Type B pancreatic cell (in vitro differentiated cells): ENCODE measurements at regions not wholly inside any gene's neighbourhood (a gene's known extent, or its start where the extent isn't known, plus 50 kb on each side); places are given as distances from the start of the nearest gene placed in this dataset.
A peak's percentile ranks its signal among the peaks of the same experiment; 100 is the strongest.

Experiments used
- DNase-seq: peaks from one replicate; pipeline ENCODE4 v3.0.0; 2021; ENCODE audit warnings: mixed read lengths; ENCODE audit not compliant: unreplicated experiment; ENCODE audit errors: extremely low spot score
- H3K27ac Mint-ChIP-seq: 2 replicates; pipeline ENCODE4 v1.8.0; 2021; ENCODE audit warnings: mild to moderate bottlenecking, mixed read lengths
- H3K27me3 Mint-ChIP-seq: 2 replicates; pipeline ENCODE4 v1.8.0; 2021; ENCODE audit warnings: mixed read lengths
- H3K36me3 Mint-ChIP-seq: 2 replicates; pipeline ENCODE4 v1.8.0; 2021; ENCODE audit warnings: mixed read lengths
- H3K4me1 Mint-ChIP-seq: one replicate; pipeline ENCODE4 v1.8.0; 2021; ENCODE audit warnings: mixed read lengths; ENCODE audit not compliant: unreplicated experiment
- H3K4me3 Mint-ChIP-seq: 2 replicates; pipeline ENCODE4 v1.8.0; 2021; ENCODE audit warnings: mild to moderate bottlenecking, mixed read lengths
- H3K9me3 Mint-ChIP-seq: 2 replicates; pipeline ENCODE4 v1.8.0; 2021; ENCODE audit warnings: mixed read lengths
- TF ChIP-seq, protein P1 (sequence below): fragments of 200-600 bp; sonication (generic); conservative IDR thresholded peaks from 2 replicates; pipeline ENCODE4 v1.5.0; 2021; ENCODE audit warnings: antibody characterized with exemption, mild to moderate bottlenecking

DNA sequence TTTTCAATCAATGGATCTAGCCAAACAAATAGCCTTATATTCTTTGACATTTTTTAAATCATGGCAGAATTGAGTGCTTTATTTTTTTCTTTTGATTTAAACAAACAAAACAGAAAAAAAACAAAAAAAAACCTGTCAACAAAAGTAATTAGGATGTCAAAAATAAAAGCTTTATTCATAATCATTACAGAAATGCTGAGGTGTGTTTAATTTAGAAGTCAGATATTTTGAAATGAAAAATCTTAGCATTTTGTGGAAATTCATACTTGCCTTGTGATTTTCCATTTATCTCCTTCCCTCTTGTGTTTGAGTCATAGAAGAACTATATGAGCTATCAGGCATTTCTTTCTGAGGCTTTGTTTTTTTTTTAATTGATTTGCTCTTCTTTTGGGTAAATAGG lies 387.0 kb upstream of the STXBP6 start:
- H3K36me3 Mint-ChIP-seq, result no peaks in the 10 kb centered on the region
- H3K4me3 Mint-ChIP-seq, result no peak overlapping the region
- H3K27me3 Mint-ChIP-seq, result no peaks in the 10 kb centered on the region
- H3K27ac Mint-ChIP-seq, result no peak overlapping the region
- no peak for DNase-seq
- TF ChIP-seq, protein P1, sequence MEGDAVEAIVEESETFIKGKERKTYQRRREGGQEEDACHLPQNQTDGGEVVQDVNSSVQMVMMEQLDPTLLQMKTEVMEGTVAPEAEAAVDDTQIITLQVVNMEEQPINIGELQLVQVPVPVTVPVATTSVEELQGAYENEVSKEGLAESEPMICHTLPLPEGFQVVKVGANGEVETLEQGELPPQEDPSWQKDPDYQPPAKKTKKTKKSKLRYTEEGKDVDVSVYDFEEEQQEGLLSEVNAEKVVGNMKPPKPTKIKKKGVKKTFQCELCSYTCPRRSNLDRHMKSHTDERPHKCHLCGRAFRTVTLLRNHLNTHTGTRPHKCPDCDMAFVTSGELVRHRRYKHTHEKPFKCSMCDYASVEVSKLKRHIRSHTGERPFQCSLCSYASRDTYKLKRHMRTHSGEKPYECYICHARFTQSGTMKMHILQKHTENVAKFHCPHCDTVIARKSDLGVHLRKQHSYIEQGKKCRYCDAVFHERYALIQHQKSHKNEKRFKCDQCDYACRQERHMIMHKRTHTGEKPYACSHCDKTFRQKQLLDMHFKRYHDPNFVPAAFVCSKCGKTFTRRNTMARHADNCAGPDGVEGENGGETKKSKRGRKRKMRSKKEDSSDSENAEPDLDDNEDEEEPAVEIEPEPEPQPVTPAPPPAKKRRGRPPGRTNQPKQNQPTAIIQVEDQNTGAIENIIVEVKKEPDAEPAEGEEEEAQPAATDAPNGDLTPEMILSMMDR, result no peak
- no peaks in the 10 kb centered on the region for H3K4me1 Mint-ChIP-seq
- H3K9me3 Mint-ChIP-seq, result no peaks in the 10 kb centered on the region

DNA sequence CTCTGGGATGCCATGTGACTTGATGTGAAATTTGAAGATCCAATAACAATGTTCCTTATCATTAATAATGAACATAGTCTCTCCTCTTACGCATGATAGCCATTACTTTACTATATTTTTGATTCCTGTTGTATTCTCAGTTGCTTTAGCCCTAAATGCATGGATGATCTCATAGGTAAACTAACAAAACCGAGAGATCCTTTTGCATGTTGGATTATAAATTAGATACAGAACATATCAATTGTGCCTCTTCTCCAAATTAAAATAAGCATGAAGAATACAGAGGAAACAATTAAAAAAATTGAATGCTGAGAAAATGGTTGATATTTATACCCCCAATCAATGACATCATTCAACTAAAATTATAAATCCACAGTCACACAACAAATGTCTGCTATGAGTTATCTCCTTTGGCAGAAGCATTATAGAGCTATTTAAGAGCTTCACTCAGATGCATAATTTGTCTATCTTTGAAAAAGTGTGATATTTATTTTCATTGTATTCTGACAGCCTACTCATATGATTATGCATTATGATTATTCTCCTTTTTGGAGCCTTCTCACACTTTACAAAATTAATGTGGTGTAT lies 386.4 kb upstream of the STXBP6 start:
- H3K9me3 Mint-ChIP-seq, result no peaks in the 10 kb centered on the region
- no peak overlapping the region for H3K27ac Mint-ChIP-seq
- no peaks in the 10 kb centered on the region for H3K4me1 Mint-ChIP-seq
- H3K27me3 Mint-ChIP-seq, result no peaks in the 10 kb centered on the region
- no peak for DNase-seq
- H3K36me3 Mint-ChIP-seq, result no peaks in the 10 kb centered on the region
- H3K4me3 Mint-ChIP-seq, result no peak overlapping the region
- TF ChIP-seq, protein P1, result no peak

DNA sequence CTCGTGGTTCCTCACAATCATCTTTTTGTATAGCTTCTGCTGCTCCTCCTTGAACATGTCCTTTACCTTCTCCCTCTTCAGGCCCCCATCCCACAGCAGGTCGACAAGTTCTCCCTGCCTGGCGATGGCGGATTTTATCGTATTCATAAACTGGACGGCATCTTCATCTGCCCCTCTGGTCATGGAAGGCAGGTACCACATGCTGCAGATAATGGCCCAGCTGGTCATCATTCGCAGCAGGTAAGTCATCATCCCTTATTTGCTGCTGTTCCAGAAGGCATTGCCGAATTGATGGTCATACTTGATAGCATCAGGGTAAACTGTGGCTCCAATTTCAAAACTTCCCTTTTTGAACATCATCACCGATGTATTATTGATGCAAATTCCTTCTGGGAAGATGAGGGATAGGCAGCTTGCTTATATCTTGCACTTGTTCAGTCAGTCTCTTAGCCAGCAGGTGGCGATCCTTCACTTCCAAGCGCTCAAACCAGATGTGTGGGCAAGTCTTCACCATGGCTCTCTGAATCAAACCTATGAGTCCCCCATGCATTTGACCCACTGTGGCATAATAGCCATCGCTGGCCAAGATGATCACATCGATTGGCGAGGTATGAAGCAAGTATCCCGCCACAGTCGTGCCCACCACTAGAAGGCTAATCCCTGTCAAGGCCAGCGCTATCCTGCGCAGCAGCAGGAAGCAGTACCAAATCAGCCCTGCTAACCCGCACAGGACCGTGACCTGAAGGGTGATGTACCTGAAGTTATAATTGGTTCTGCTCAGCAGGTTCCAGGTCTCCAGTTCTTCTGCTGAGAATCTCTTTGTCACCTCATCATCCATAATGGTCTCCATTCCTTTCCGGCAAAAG lies 381.5 kb upstream of the STXBP6 start:
- Mint-ChIP-seq H3K9me3 (no peaks in the 10 kb centered on the region), H3K36me3 (no peaks in the 10 kb centered on the region), H3K4me3 (no peak overlapping the region), H3K4me1 (no peaks in the 10 kb centered on the region), H3K27me3 (no peaks in the 10 kb centered on the region), H3K27ac (no peak overlapping the region)
- no peak for DNase-seq
- TF ChIP-seq, protein P1, result peak; percentile 68

DNA sequence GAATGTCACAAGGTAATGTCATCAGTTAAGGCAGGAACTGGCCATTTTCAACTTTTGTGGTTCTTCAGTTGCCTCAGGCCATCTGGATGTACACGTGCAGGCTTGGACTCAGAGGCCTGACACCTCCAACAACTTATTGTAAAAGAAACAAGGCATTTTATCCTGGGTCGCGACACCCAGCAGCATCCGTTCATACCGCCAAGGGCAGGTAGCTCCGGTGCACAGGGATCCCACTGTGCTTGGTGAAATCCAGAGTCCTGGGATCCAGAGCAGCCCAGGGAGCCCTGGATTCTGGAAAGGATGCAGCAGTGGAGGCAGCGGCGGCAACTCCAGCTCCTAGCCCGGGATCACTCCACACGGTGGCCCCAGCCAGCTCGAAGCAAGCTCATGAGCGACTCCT lies 380.9 kb upstream of the STXBP6 start:
- Mint-ChIP-seq H3K9me3 (no peaks in the 10 kb centered on the region), H3K27me3 (no peaks in the 10 kb centered on the region), H3K36me3 (no peaks in the 10 kb centered on the region), H3K4me1 (no peaks in the 10 kb centered on the region), H3K4me3 (no peak overlapping the region), H3K27ac (no peak overlapping the region)
- TF ChIP-seq, protein P1, result no peak
- DNase-seq, result no peak

DNA sequence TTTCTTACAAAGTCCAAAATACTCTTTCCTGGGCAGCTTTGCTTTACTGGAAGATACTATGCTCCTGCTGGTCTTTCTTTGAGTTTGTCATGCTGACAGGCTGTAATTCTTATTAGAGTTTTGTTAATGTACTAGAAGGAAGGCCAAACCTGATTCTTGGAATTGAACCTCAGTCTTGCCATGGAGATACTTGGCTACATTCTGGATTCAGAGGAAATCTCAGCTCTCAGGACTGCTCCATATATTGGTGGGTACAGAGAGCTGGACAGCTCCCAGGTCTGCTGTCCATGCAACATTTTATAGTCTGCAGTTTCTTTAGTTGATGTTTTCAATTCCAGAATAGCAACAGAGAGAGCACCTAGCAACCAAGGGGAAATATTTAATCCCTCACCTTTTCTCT lies 363.1 kb upstream of the STXBP6 start:
- Mint-ChIP-seq H3K27me3 (peaks cover 3% of the 10 kb centered on the region), H3K4me3 (no peak overlapping the region), H3K9me3 (no peaks in the 10 kb centered on the region), H3K27ac (no peak overlapping the region), H3K36me3 (no peaks in the 10 kb centered on the region), H3K4me1 (no peaks in the 10 kb centered on the region)
- DNase-seq, result no peak
- TF ChIP-seq, protein P1, result no peak
